ENCODE measurements at regions not wholly inside any gene's neighbourhood (a gene's known extent, or its start where the extent isn't known, plus 50 kb on each side); places are given as distances from the start of the nearest gene placed in this dataset.

- H3K79me2 ChIP-seq (ENCODE audit: insufficient read depth, low read length) = no peaks in the 10 kb centered on the region
- no peak overlapping the region for H2AFZ ChIP-seq (ENCODE audit: low read depth, low read length, severe bottlenecking)
- no peak overlapping the region for H3K9ac ChIP-seq (ENCODE audit: low read length)
- H3K4me3 ChIP-seq (ENCODE audit: insufficient read depth, low read length, poor library complexity, severe bottlenecking) = no peak overlapping the region
- no peak for TF ChIP-seq CTCF (IDR thresholded peaks at IDR 0.05; ENCODE audit: insufficient read depth, low read length, poor library complexity, severe bottlenecking)
- TF ChIP-seq EZH2phosphoT487 (conservative IDR thresholded peaks at IDR 0.05; ENCODE audit: low read length) = no peak
- H3K36me3 ChIP-seq (ENCODE audit: low read length) = no peaks in the 10 kb centered on the region
- H3K4me2 ChIP-seq (ENCODE audit: low read depth, low read length, poor library complexity, severe bottlenecking) = no peak overlapping the region
- H3K27me3 ChIP-seq (ENCODE audit: low read length) = no peaks in the 10 kb centered on the region
- H3K9me3 ChIP-seq (ENCODE audit: insufficient read depth, low read length) = no peaks in the 10 kb centered on the region
- H3K27ac ChIP-seq (ENCODE audit: low read depth, low read length) = no peak overlapping the region
- H4K20me1 ChIP-seq (ENCODE audit: low read depth, low read length) = no peaks in the 10 kb centered on the region
- H3F3A ChIP-seq (ENCODE audit: insufficient read depth) = no peaks in the 10 kb centered on the region
- no peaks in the 10 kb centered on the region for H3K9me2 ChIP-seq (replicated peaks; ENCODE audit: insufficient read depth, low read length)
These were observed 475.7 kb downstream of the CCER1 start for GRCh38 chr12:90479237-90479636.

- no peaks in the 10 kb centered on the region for H3K9me2 ChIP-seq (replicated peaks; ENCODE audit: insufficient read depth, low read length)
- no peak overlapping the region for H3K4me3 ChIP-seq (ENCODE audit: insufficient read depth, low read length, poor library complexity, severe bottlenecking)
- H3F3A ChIP-seq (ENCODE audit: insufficient read depth) = no peaks in the 10 kb centered on the region
- no peak overlapping the region for H3K9ac ChIP-seq (ENCODE audit: low read length)
- no peaks in the 10 kb centered on the region for H4K20me1 ChIP-seq (ENCODE audit: low read depth, low read length)
- H3K36me3 ChIP-seq (ENCODE audit: low read length) = no peaks in the 10 kb centered on the region
- H3K27ac ChIP-seq (ENCODE audit: low read depth, low read length) = no peak overlapping the region
- TF ChIP-seq CTCF (IDR thresholded peaks at IDR 0.05; ENCODE audit: insufficient read depth, low read length, poor library complexity, severe bottlenecking) = no peak
- no peak overlapping the region for H2AFZ ChIP-seq (ENCODE audit: low read depth, low read length, severe bottlenecking)
- H3K79me2 ChIP-seq (ENCODE audit: insufficient read depth, low read length) = no peaks in the 10 kb centered on the region
- H3K9me3 ChIP-seq (ENCODE audit: insufficient read depth, low read length) = no peaks in the 10 kb centered on the region
- H3K4me2 ChIP-seq (ENCODE audit: low read depth, low read length, poor library complexity, severe bottlenecking) = no peak overlapping the region
- no peaks in the 10 kb centered on the region for H3K27me3 ChIP-seq (ENCODE audit: low read length)
These were observed 481.1 kb downstream of the CCER1 start for GRCh38 chr12:90473831-90474230.

GRCh38 chr12:90460681-90461080 lies 494.3 kb downstream of the CCER1 start:
- no peak for TF ChIP-seq CTCF (IDR thresholded peaks at IDR 0.05; ENCODE audit: insufficient read depth, low read length, poor library complexity, severe bottlenecking)
- TF ChIP-seq EZH2phosphoT487 (conservative IDR thresholded peaks at IDR 0.05; ENCODE audit: low read length) = no peak
- H3K9me3 ChIP-seq (ENCODE audit: insufficient read depth, low read length) = no peaks in the 10 kb centered on the region
- no peaks in the 10 kb centered on the region for H3K79me2 ChIP-seq (ENCODE audit: insufficient read depth, low read length)
- no peaks in the 10 kb centered on the region for H3F3A ChIP-seq (ENCODE audit: insufficient read depth)
- H3K27ac ChIP-seq (ENCODE audit: low read depth, low read length) = no peak overlapping the region
- no peak overlapping the region for H3K4me2 ChIP-seq (ENCODE audit: low read depth, low read length, poor library complexity, severe bottlenecking)
- H3K4me3 ChIP-seq (ENCODE audit: insufficient read depth, low read length, poor library complexity, severe bottlenecking) = no peak overlapping the region
- H3K9ac ChIP-seq (ENCODE audit: low read length) = no peak overlapping the region
- no peak overlapping the region for H2AFZ ChIP-seq (ENCODE audit: low read depth, low read length, severe bottlenecking)
- H3K36me3 ChIP-seq (ENCODE audit: low read length) = no peaks in the 10 kb centered on the region
- 0 out of 2 replicates have a peak, but pooled peaks cover 3% of the 10 kb centered on the region for H3K9me2 ChIP-seq (replicated peaks; ENCODE audit: insufficient read depth, low read length)
- no peaks in the 10 kb centered on the region for H4K20me1 ChIP-seq (ENCODE audit: low read depth, low read length)
- no peaks in the 10 kb centered on the region for H3K27me3 ChIP-seq (ENCODE audit: low read length)

GRCh38 chr12:90456248-90456647 lies 498.7 kb downstream of the CCER1 start:
- no peak overlapping the region for H3K27ac ChIP-seq (ENCODE audit: low read depth, low read length)
- no peak overlapping the region for H2AFZ ChIP-seq (ENCODE audit: low read depth, low read length, severe bottlenecking)
- no peaks in the 10 kb centered on the region for H3F3A ChIP-seq (ENCODE audit: insufficient read depth)
- no peaks in the 10 kb centered on the region for H3K27me3 ChIP-seq (ENCODE audit: low read length)
- H3K9me2 ChIP-seq (replicated peaks; ENCODE audit: insufficient read depth, low read length) = 0 out of 2 replicates have a peak, but pooled peaks cover 3% of the 10 kb centered on the region
- TF ChIP-seq CTCF (IDR thresholded peaks at IDR 0.05; ENCODE audit: insufficient read depth, low read length, poor library complexity, severe bottlenecking) (no peak), EZH2phosphoT487 (conservative IDR thresholded peaks at IDR 0.05; ENCODE audit: low read length) (no peak)
- H4K20me1 ChIP-seq (ENCODE audit: low read depth, low read length) = no peaks in the 10 kb centered on the region
- no peak overlapping the region for H3K4me3 ChIP-seq (ENCODE audit: insufficient read depth, low read length, poor library complexity, severe bottlenecking)
- H3K36me3 ChIP-seq (ENCODE audit: low read length) = no peaks in the 10 kb centered on the region
- H3K9me3 ChIP-seq (ENCODE audit: insufficient read depth, low read length) = no peaks in the 10 kb centered on the region
- H3K79me2 ChIP-seq (ENCODE audit: insufficient read depth, low read length) = no peaks in the 10 kb centered on the region
- no peak overlapping the region for H3K4me2 ChIP-seq (ENCODE audit: low read depth, low read length, poor library complexity, severe bottlenecking)
- no peak overlapping the region for H3K9ac ChIP-seq (ENCODE audit: low read length)
